HG02588 (cell line): ENCODE measurements at regions not wholly inside any gene's neighbourhood (a gene's known extent, or its start where the extent isn't known, plus 50 kb on each side); places are given as distances from the start of the nearest gene placed in this dataset.

ENCODE experiments used
- ATAC-seq: cut with Tn5 transposase; IDR thresholded peaks from one replicate; pipeline ENCODE4 v1.9.1; 2021; ENCODE audit warnings: mild to moderate bottlenecking, moderate library complexity; ENCODE audit not compliant: unreplicated experiment

- no peak for ATAC-seq
These were observed 136.7 kb upstream of the MYCN start for GRCh38 chr2:15803543-15804245.

- no peak for ATAC-seq
These were observed 136.1 kb upstream of the MYCN start for GRCh38 chr2:15804246-15804619.

- no peak for ATAC-seq
These were observed 135.7 kb upstream of the MYCN start for GRCh38 chr2:15804691-15805090.

- ATAC-seq = no peak
These were observed 135.1 kb upstream of the MYCN start for GRCh38 chr2:15805206-15805605.

- no peak for ATAC-seq
These were observed 134.6 kb upstream of the MYCN start for GRCh38 chr2:15805772-15806171.

GRCh38 chr2:15806801-15807417, 133.4 kb upstream of the MYCN start:
- no peak for ATAC-seq

- ATAC-seq = no peak
These were observed 132.7 kb upstream of the MYCN start for GRCh38 chr2:15807418-15808203.

- ATAC-seq = no peak
These were observed 132.0 kb upstream of the MYCN start for GRCh38 chr2:15808204-15808910.

- no peak for ATAC-seq
These were observed 131.4 kb upstream of the MYCN start for GRCh38 chr2:15808944-15809343.

GRCh38 chr2:15809404-15809803, 130.9 kb upstream of the MYCN start:
- ATAC-seq = no peak

GRCh38 chr2:15810477-15811150, 129.7 kb upstream of the MYCN start:
- ATAC-seq = no peak

- no peak for ATAC-seq
These were observed 129.0 kb upstream of the MYCN start for GRCh38 chr2:15811367-15811766.

GRCh38 chr2:15812187-15812780, 128.1 kb upstream of the MYCN start:
- ATAC-seq = no peak

- no peak for ATAC-seq
These were observed 126.7 kb upstream of the MYCN start for GRCh38 chr2:15813481-15814266.

- ATAC-seq = no peak
These were observed 125.9 kb upstream of the MYCN start for GRCh38 chr2:15814403-15814802.

- ATAC-seq = no peak
These were observed 125.4 kb upstream of the MYCN start for GRCh38 chr2:15814946-15815345.

GRCh38 chr2:15816226-15816625, 124.1 kb upstream of the MYCN start:
- ATAC-seq = no peak

- ATAC-seq = no peak
These were observed 123.5 kb upstream of the MYCN start for GRCh38 chr2:15816674-15817406.

GRCh38 chr2:15817748-15818147, 122.6 kb upstream of the MYCN start:
- no peak for ATAC-seq
